ENCODE measurements at regions not wholly inside any gene's neighbourhood (a gene's known extent, or its start where the extent isn't known, plus 50 kb on each side); places are given as distances from the start of the nearest gene placed in this dataset.

DNA sequence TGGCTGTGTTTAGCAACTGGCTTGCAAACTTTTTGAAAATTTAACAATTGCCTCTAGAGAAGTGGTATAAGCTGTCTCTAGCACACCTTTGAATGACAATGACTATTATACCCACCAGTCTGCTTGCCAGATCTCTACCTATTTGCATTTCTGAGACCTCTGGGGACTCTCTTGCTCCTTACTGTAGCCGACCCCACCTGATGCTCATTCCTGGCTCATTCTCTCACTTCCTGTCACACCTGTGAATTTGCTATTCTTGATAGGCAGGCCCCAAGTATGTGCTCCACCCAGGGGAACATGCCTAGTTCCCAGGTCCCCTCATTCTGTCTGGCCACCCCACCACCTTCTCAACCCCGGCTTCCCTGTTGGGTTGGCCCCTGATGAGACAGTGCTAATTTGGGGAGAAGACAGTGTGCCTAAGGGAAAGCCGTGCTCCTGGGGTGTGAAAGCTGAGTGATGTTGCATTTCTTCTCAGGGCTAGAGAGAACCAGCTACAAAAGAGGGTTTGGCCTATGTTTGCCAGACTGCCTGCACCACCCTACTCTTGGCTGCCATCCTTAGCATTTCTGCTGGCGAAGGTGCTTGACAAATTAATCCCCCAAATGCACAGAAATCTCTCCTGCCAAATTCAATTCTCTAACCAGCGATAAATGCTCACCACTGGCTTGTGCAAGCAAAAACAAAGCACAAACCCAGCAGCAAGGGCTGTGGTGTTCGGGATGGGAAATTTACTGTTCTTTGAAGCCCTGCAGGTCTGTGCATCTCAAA, 138.2 kb downstream of the RPS24 start:
- POLR2A ChIA-PET = no interaction called here
- Histone ChIP-seq H4K20me1 (ENCODE audit: control insufficient read depth, insufficient read depth, low read length, poor library complexity, severe bottlenecking) (no peaks in the 10 kb centered on the region), H3K36me3 (replicated peaks in 1 of 2; ENCODE audit: control extremely low read depth in 1 of 2, control insufficient read depth in 1 of 2, extremely low read depth in 1 of 2, insufficient read depth in 2 of 2, low read length in 1 of 2) (no peaks in the 10 kb centered on the region), H3K79me2 (ENCODE audit: control insufficient read depth, insufficient read depth, low read length) (no peaks in the 10 kb centered on the region), H3K27ac (ENCODE audit: low read length in 2 of 2) (no peak overlapping the region), H2AFZ (ENCODE audit: insufficient read depth, low read depth, low read length, poor library complexity, severe bottlenecking) (no peak overlapping the region), H3K4me2 (replicated peaks; ENCODE audit: low read depth, low read length, poor library complexity, severe bottlenecking) (no peak overlapping the region), H3K4me1 (ENCODE audit: control insufficient read depth in 2 of 2, insufficient read depth in 2 of 2, low read length in 2 of 2) (no peaks in the 10 kb centered on the region), H3K4me3 (ENCODE audit: control extremely low read depth in 1 of 5, extremely low read depth in 1 of 5, insufficient read depth in 1 of 5, low read depth in 2 of 5, low read length in 4 of 5) (no peak overlapping the region), H3K27me3 (replicated peaks in 1 of 4; ENCODE audit: control extremely low read depth in 1 of 4, control insufficient read depth in 3 of 4, insufficient read depth in 4 of 4, low read length in 3 of 4) (no peaks in the 10 kb centered on the region), H3K9ac (ENCODE audit: low read length) (no peak overlapping the region), H3K9me3 (ENCODE audit: control extremely low read depth in 1 of 3, control insufficient read depth in 2 of 3, insufficient read depth in 1 of 3, low read length in 2 of 3) (no peaks in the 10 kb centered on the region)
- H3K27ac Mint-ChIP-seq = no peak overlapping the region
- 78% methylated on average over 3 of the region's 6 CpGs for WGBS (ENCODE audit: insufficient coverage)
- intact Hi-C loops (cut with micrococcal nuclease) = no loop called here
- no peak overlapping the region for H3K4me3 Mint-ChIP-seq
- DNase-seq (no peak), ATAC-seq (ENCODE audit: low read depth) (no peak)
- CTCF ChIA-PET = no interaction called here
- no peak for TF ChIP-seq EZH2 (IDR thresholded peaks at IDR 0.05; ENCODE audit: borderline replicate concordance, insufficient read depth, low read depth, low read length, poor library complexity, severe bottlenecking)
- TF ChIP-seq CTCF (IDR thresholded peaks at IDR 0.05) = no peak
- H3K9me3 Mint-ChIP-seq (ENCODE audit: insufficient read depth) = no peaks in the 10 kb centered on the region
- H3K27me3 Mint-ChIP-seq = peaks cover 16% of the 10 kb centered on the region
- peaks cover 2% of the 10 kb centered on the region for H3K4me1 Mint-ChIP-seq

GRCh38 chr10:78173360-78174015, 139.8 kb downstream of the RPS24 start:
- DNase-seq = no peak
- H3K4me3 Mint-ChIP-seq = no peak overlapping the region
- Histone ChIP-seq H3K4me3 (ENCODE audit: control extremely low read depth in 1 of 5, extremely low read depth in 1 of 5, insufficient read depth in 1 of 5, low read depth in 2 of 5, low read length in 4 of 5) (no peak overlapping the region), H3K9me3 (ENCODE audit: control extremely low read depth in 1 of 3, control insufficient read depth in 2 of 3, insufficient read depth in 1 of 3, low read length in 2 of 3) (no peaks in the 10 kb centered on the region), H3K4me1 (ENCODE audit: control insufficient read depth in 2 of 2, insufficient read depth in 2 of 2, low read length in 2 of 2) (no peaks in the 10 kb centered on the region), H3K36me3 (replicated peaks in 1 of 2; ENCODE audit: control extremely low read depth in 1 of 2, control insufficient read depth in 1 of 2, extremely low read depth in 1 of 2, insufficient read depth in 2 of 2, low read length in 1 of 2) (no peaks in the 10 kb centered on the region), H3K27me3 (replicated peaks in 1 of 4; ENCODE audit: control extremely low read depth in 1 of 4, control insufficient read depth in 3 of 4, insufficient read depth in 4 of 4, low read length in 3 of 4) (no peaks in the 10 kb centered on the region), H3K4me2 (replicated peaks; ENCODE audit: low read depth, low read length, poor library complexity, severe bottlenecking) (no peak overlapping the region), H2AFZ (ENCODE audit: insufficient read depth, low read depth, low read length, poor library complexity, severe bottlenecking) (no peak overlapping the region), H3K27ac (ENCODE audit: low read length in 2 of 2) (no peak overlapping the region), H3K9ac (ENCODE audit: low read length) (no peak overlapping the region), H3K79me2 (ENCODE audit: control insufficient read depth, insufficient read depth, low read length) (no peaks in the 10 kb centered on the region), H4K20me1 (ENCODE audit: control insufficient read depth, insufficient read depth, low read length, poor library complexity, severe bottlenecking) (no peaks in the 10 kb centered on the region)
- TF ChIP-seq EZH2 (IDR thresholded peaks at IDR 0.05; ENCODE audit: borderline replicate concordance, insufficient read depth, low read depth, low read length, poor library complexity, severe bottlenecking) = no peak
- TF ChIP-seq CTCF (IDR thresholded peaks at IDR 0.05) = no peak
- no peak overlapping the region for H3K27ac Mint-ChIP-seq
- no peak for ATAC-seq (ENCODE audit: low read depth)
- peaks cover 17% of the 10 kb centered on the region for H3K27me3 Mint-ChIP-seq
- WGBS (ENCODE audit: insufficient coverage) = 87% methylated on average over 6 of the region's 6 CpGs
- peaks cover 2% of the 10 kb centered on the region for H3K4me1 Mint-ChIP-seq
- intact Hi-C loops (cut with micrococcal nuclease) = no loop called here
- ChIA-PET POLR2A (no interaction called here), CTCF (no interaction called here)
- H3K9me3 Mint-ChIP-seq (ENCODE audit: insufficient read depth) = no peaks in the 10 kb centered on the region
